NCI-H446 (cell line): ENCODE measurements at regions not wholly inside any gene's neighbourhood (a gene's known extent, or its start where the extent isn't known, plus 50 kb on each side); places are given as distances from the start of the nearest gene placed in this dataset.

Source experiments
- DNase-seq, 2 experiments: peaks; one replicate each; lab custom pipeline; 2025; lab: John Stamatoyannopoulos, UW

- no peak for DNase-seq
Measured at GRCh38 chr10:71123023-71123422, 89.3 kb upstream of the UNC5B start.

- no peak for DNase-seq
Measured at GRCh38 chr10:71124921-71125748, 87.2 kb upstream of the UNC5B start.

GRCh38 chr10:71125749-71126107 lies 86.6 kb upstream of the UNC5B start:
- DNase-seq, result no peak

GRCh38 chr10:71126432-71126831 lies 85.9 kb upstream of the UNC5B start:
- DNase-seq, result no peak

- DNase-seq, result no peak
Measured at GRCh38 chr10:71127104-71127503, 85.3 kb upstream of the UNC5B start.

GRCh38 chr10:71127773-71128172 lies 84.6 kb upstream of the UNC5B start:
- no peak for DNase-seq

GRCh38 chr10:71128311-71128980 lies 83.9 kb upstream of the UNC5B start:
- DNase-seq, result no peak

- DNase-seq, result no peak
Measured at GRCh38 chr10:71131096-71131495, 81.3 kb upstream of the UNC5B start.

GRCh38 chr10:71131508-71132088 lies 80.8 kb upstream of the UNC5B start:
- no peak for DNase-seq

GRCh38 chr10:71132321-71132810 lies 80.0 kb upstream of the UNC5B start:
- no peak for DNase-seq

- DNase-seq, result no peak
Measured at GRCh38 chr10:71133710-71134686, 78.4 kb upstream of the UNC5B start.

- no peak for DNase-seq
Measured at GRCh38 chr10:71134732-71135211, 77.6 kb upstream of the UNC5B start.

GRCh38 chr10:71135236-71135635 lies 77.1 kb upstream of the UNC5B start:
- no peak for DNase-seq

GRCh38 chr10:71136036-71136721 lies 76.2 kb upstream of the UNC5B start:
- no peak for DNase-seq

- no peak for DNase-seq
Measured at GRCh38 chr10:71137701-71138100, 74.7 kb upstream of the UNC5B start.

GRCh38 chr10:71138166-71138830 lies 74.1 kb upstream of the UNC5B start:
- peak; percentile 19 to 20 for DNase-seq

GRCh38 chr10:71141528-71141927 lies 70.8 kb upstream of the UNC5B start:
- DNase-seq, result no peak

GRCh38 chr10:71143170-71143569 lies 69.2 kb upstream of the UNC5B start:
- no peak for DNase-seq

GRCh38 chr10:71143610-71144009 lies 68.8 kb upstream of the UNC5B start:
- no peak for DNase-seq

GRCh38 chr10:71144824-71145223 lies 67.5 kb upstream of the UNC5B start:
- no peak for DNase-seq
